ENCODE measurements at regions not wholly inside any gene's neighbourhood (a gene's known extent, or its start where the extent isn't known, plus 50 kb on each side); places are given as distances from the start of the nearest gene placed in this dataset.
"Not testable (repeated sequence)": the region's sequence is repeated elsewhere in the genome, so short reads cannot be mapped to it uniquely, and the experiment has no call there.

DNA sequence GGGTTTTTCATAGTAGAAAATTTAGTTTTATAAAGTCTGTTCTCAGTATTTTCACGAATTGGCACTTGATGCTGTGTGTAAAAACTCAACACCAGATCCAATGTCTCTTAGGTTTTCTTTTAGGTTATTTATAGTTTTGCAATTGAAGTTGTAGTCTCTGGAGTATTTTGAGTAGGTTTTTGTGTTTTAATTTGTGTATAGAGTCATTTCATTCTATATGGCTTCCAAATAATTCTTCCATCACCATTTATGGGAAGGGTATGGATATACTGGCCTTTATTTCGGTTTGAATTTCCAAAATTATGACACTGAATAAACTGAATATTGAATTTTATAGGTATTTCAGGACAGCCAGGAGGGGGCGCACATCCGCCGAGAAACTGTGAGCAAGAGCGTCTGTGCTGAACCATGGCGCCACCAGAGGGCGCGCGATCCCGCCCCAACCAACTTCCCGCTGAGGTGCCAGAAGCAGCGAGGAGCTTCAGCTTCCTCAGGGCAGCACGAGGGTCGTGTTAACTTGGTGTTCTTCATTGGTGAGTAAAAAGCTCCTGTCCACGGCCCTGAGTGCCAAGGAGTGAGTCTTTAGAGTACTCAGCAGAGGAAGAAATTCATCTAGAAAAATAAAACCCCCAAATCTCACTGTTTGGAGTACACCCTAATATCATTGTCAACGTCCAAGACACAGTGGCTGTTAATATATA lies 207.5 kb downstream of the LMLN start:
- TF ChIP-seq, protein P1, sequence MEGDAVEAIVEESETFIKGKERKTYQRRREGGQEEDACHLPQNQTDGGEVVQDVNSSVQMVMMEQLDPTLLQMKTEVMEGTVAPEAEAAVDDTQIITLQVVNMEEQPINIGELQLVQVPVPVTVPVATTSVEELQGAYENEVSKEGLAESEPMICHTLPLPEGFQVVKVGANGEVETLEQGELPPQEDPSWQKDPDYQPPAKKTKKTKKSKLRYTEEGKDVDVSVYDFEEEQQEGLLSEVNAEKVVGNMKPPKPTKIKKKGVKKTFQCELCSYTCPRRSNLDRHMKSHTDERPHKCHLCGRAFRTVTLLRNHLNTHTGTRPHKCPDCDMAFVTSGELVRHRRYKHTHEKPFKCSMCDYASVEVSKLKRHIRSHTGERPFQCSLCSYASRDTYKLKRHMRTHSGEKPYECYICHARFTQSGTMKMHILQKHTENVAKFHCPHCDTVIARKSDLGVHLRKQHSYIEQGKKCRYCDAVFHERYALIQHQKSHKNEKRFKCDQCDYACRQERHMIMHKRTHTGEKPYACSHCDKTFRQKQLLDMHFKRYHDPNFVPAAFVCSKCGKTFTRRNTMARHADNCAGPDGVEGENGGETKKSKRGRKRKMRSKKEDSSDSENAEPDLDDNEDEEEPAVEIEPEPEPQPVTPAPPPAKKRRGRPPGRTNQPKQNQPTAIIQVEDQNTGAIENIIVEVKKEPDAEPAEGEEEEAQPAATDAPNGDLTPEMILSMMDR (IDR thresholded peaks at IDR 0.05), result peak; percentile 47 to 82 (median 69)
- ATAC-seq; H3K27ac ChIP-seq; H3K36me3 ChIP-seq; H3K4me3 ChIP-seq; FAIRE-seq; H3K27me3 ChIP-seq; intact Hi-C loops (cut with DNase I); H3K9me3 ChIP-seq; H3K4me1 ChIP-seq: not testable (repeated sequence)
- DNase-seq, result peak; percentile 48 to 84 (median 74)
- 2 to 4% methylated on average over 11 to 14 of the region's 17 CpGs for WGBS, 2 donors

DNA sequence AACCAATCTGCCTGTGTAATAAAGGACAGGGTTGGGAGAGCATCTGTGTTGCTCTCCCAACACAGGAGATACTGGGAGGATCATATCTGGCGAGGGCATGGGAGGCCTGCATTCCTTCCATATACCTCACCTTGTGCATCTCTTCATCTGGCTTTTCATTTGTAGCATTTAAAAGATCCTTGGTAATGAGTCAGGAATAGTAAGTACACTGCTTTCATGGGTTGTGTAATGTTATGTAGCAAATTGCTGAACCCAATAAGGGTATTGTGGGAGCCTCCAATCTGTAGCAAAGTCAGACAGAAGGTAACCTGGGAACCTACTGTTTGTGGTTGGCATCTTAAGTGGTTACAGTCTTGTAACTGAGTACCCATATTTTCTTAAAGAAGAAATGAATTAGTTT lies 210.8 kb downstream of the LMLN start:
- H3K9me3 ChIP-seq; DNase-seq; H3K27ac ChIP-seq; ATAC-seq; H3K4me3 ChIP-seq; FAIRE-seq; H3K27me3 ChIP-seq; H3K36me3 ChIP-seq; intact Hi-C loops (cut with DNase I); H3K4me1 ChIP-seq: not testable (repeated sequence)
- 83% methylated on average over 1 of the region's 1 CpG for WGBS, 2 donors

DNA sequence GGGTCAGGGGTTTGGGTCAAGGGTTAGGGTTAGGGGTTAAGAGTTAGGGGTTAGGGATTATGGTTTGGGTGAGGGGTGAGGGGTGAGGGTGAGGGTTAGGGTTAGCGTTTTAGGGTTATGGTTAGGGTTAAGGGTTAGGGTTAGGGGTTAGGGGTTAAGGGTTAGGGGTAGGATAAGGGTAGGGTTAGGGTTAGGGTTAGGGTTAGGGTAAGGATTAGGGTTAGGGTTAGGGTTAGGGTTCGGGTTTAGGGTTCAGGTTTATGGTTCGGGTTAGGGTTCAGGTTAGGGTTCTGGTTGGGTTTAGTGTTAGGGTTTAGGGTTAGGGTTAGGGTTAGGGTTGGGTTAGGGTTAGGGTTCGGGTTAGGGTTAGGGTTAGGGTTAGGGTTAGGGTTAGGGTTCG lies 213.1 kb downstream of the LMLN start:
- H3K4me3 ChIP-seq; intact Hi-C loops (cut with DNase I); FAIRE-seq; H3K27me3 ChIP-seq; H3K9me3 ChIP-seq; H3K4me1 ChIP-seq; H3K27ac ChIP-seq; H3K36me3 ChIP-seq; DNase-seq: not testable (repeated sequence)
- peak in 1 of 4 donors; percentile 40 for ATAC-seq
- 83 to 91% methylated on average over 5 of the region's 5 CpGs for WGBS, 2 donors

DNA sequence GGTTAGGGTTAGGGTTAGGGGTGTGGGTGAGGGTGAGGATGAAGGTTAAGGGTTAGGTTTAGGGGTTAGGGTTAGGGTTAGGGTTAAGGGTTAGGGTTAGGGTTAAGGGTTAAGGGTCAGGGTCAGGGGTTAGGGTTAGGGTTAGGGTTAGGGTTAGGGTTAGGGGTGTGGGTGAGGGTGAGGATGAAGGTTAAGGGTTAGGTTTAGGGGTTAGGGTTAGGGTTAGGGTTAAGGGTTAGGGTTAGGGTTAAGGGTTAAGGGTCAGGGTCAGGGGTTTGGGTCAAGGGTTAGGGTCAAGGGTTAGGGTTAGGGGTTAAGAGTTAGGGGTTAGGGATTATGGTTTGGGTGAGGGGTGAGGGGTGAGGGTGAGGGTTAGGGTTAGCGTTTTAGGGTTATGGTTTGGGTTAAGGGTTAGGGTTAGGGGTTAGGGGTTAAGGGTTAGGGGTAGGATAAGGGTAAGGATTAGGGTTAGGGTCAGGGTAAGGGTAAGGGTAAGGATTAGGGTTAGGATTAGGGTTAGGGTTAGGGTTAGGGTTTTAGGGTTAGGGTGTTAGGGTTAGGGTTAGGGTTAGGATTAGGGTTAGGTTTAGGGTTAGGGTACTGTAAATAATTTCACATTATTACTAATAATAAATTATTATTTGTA lies 214.0 kb downstream of the LMLN start:
- intact Hi-C loops (cut with DNase I); DNase-seq; H3K27me3 ChIP-seq; FAIRE-seq; ATAC-seq; H3K4me1 ChIP-seq; H3K4me3 ChIP-seq; H3K36me3 ChIP-seq; H3K27ac ChIP-seq; H3K9me3 ChIP-seq: not testable (repeated sequence)
- WGBS, 2 donors, result 87 to 91% methylated on average over 1 of the region's 1 CpG
